H9 (cell line): ENCODE measurements at regions not wholly inside any gene's neighbourhood (a gene's known extent, or its start where the extent isn't known, plus 50 kb on each side); places are given as distances from the start of the nearest gene placed in this dataset.

ENCODE experiments used
- DNase-seq: peaks from one replicate; pipeline ENCODE4 v3.0.0-alpha.2; 2017
- H2AFZ ChIP-seq: one replicate; pipeline ENCODE4 v1.6.1; 2013; ENCODE audit warnings: mild to moderate bottlenecking, low read length, control low read depth, moderate library complexity
- H2AK5ac ChIP-seq: 2 replicates; pipeline ENCODE4 v1.6.1; 2013; ENCODE audit warnings: low read length, control low read depth, mixed read lengths; ENCODE audit not compliant: insufficient read length
- H2BK120ac ChIP-seq: one replicate; pipeline ENCODE4 v1.6.1; 2013; ENCODE audit warnings: low read depth, mild to moderate bottlenecking, low read length, control low read depth, inconsistent platforms; ENCODE audit not compliant: poor library complexity, severe bottlenecking
- H2BK12ac ChIP-seq: 2 replicates; pipeline ENCODE4 v1.6.1; 2013; ENCODE audit warnings: low read length, control low read depth, mixed read lengths, low read depth; ENCODE audit not compliant: insufficient read length
- H2BK15ac ChIP-seq: 2 replicates; pipeline ENCODE4 v1.6.1; 2013; ENCODE audit warnings: low read depth, low read length, control low read depth
- H2BK20ac ChIP-seq: one replicate; pipeline ENCODE4 v1.6.1; 2013; ENCODE audit warnings: low read depth, mild to moderate bottlenecking, low read length, control low read depth, inconsistent platforms; ENCODE audit not compliant: poor library complexity, severe bottlenecking
- H2BK5ac ChIP-seq: 2 replicates; pipeline ENCODE4 v1.6.1; 2013; ENCODE audit warnings: low read length, control low read depth, mixed read lengths; ENCODE audit not compliant: insufficient read length
- H3K14ac ChIP-seq: 2 replicates; pipeline ENCODE4 v1.6.1; 2013; ENCODE audit warnings: low read length, control low read depth; ENCODE audit not compliant: insufficient read depth
- H3K18ac ChIP-seq: 2 replicates; pipeline ENCODE4 v1.6.1; 2013; ENCODE audit warnings: low read depth, mild to moderate bottlenecking, mixed read lengths, low read length, control low read depth; ENCODE audit not compliant: insufficient read length
- H3K23ac ChIP-seq: 2 replicates; pipeline ENCODE4 v1.6.1; 2013; ENCODE audit warnings: low read length, control low read depth, mixed read lengths, low read depth; ENCODE audit not compliant: insufficient read length
- H3K23me2 ChIP-seq: 2 replicates; pipeline ENCODE4 v1.6.1; 2013; ENCODE audit warnings: low read depth, mild to moderate bottlenecking, mixed read lengths, low read length, control low read depth; ENCODE audit not compliant: insufficient read length, poor library complexity, severe bottlenecking
- H3K27ac ChIP-seq: 2 replicates; pipeline ENCODE4 v1.5.1; 2013; ENCODE audit warnings: low read length, control low read depth, mixed read lengths, low read depth; ENCODE audit not compliant: insufficient read length
- H3K27me3 ChIP-seq: 2 replicates; pipeline ENCODE4 v1.6.1; 2013; ENCODE audit warnings: low read length, control low read depth, inconsistent platforms; ENCODE audit not compliant: insufficient read depth
- H3K4ac ChIP-seq: 2 replicates; pipeline ENCODE4 v1.6.1; 2013; ENCODE audit warnings: low read depth, mild to moderate bottlenecking, control low read depth, inconsistent platforms, low read length, moderate library complexity
- H3K4me1 ChIP-seq: 2 replicates; pipeline ENCODE4 v1.6.1; 2013; ENCODE audit warnings: low read length, control low read depth, inconsistent platforms; ENCODE audit not compliant: insufficient read depth
- H3K4me2 ChIP-seq: 2 replicates; pipeline ENCODE4 v1.6.1; 2013; ENCODE audit warnings: low read length, control low read depth, mixed read lengths; ENCODE audit not compliant: insufficient read length, insufficient read depth
- H3K56ac ChIP-seq: 2 replicates; pipeline ENCODE4 v1.6.1; 2013; ENCODE audit warnings: low read depth, mild to moderate bottlenecking, mixed read lengths, low read length, control low read depth; ENCODE audit not compliant: insufficient read length
- H3K79me1 ChIP-seq: 2 replicates; pipeline ENCODE4 v1.6.1; 2013; ENCODE audit warnings: low read depth, mild to moderate bottlenecking, moderate library complexity, low read length, control low read depth, inconsistent platforms; ENCODE audit not compliant: insufficient read depth, poor library complexity, severe bottlenecking
- H3K79me2 ChIP-seq: 2 replicates; pipeline ENCODE4 v1.6.1; 2013; ENCODE audit warnings: low read length, control low read depth, inconsistent platforms; ENCODE audit not compliant: insufficient read depth
- H3K9ac ChIP-seq: 2 replicates; pipeline ENCODE4 v1.6.1; 2013; ENCODE audit warnings: low read length, control low read depth, mixed read lengths; ENCODE audit not compliant: insufficient read length; ENCODE audit errors: extremely low read depth
- H3K9me3 ChIP-seq: one replicate; pipeline ENCODE4 v1.6.1; 2013; ENCODE audit warnings: low read depth, low read length, inconsistent platforms; ENCODE audit not compliant: control insufficient read depth
- H3T11ph ChIP-seq: one replicate; pipeline ENCODE4 v1.6.1; 2013; ENCODE audit warnings: mild to moderate bottlenecking, low read length, control low read depth, inconsistent platforms
- H4K20me1 ChIP-seq: one replicate; pipeline ENCODE4 v1.6.1; 2013; ENCODE audit not compliant: control insufficient read depth, insufficient read length, insufficient read depth
- H4K5ac ChIP-seq: 2 replicates; pipeline ENCODE4 v1.6.1; 2013; ENCODE audit warnings: low read depth, mild to moderate bottlenecking, mixed read lengths, low read length, control low read depth; ENCODE audit not compliant: insufficient read length
- H4K8ac ChIP-seq: replicated peaks from 2 replicates; pipeline ENCODE4 v1.6.1; 2013; ENCODE audit warnings: low read length, control low read depth, mixed read lengths, low read depth; ENCODE audit not compliant: insufficient read length
- H4K91ac ChIP-seq: 2 replicates; pipeline ENCODE4 v1.6.1; 2013; ENCODE audit warnings: low read depth, mild to moderate bottlenecking, moderate library complexity, mixed read lengths, low read length, control low read depth; ENCODE audit not compliant: insufficient read length
- H3K27ac Mint-ChIP-seq, 3 experiments: 2 replicates in 2 of 3; 3 replicates in 1 of 3; pipeline ENCODE4 v1.8.0; 2020 to 2021; ENCODE audit warnings: mixed read lengths in 3 of 3, mild to moderate bottlenecking in 1 of 3, moderate library complexity in 1 of 3
- H3K27me3 Mint-ChIP-seq: 2 replicates; pipeline ENCODE4 v1.8.0; 2021; ENCODE audit warnings: low read depth, mild to moderate bottlenecking, moderate library complexity, mixed read lengths
- H3K36me3 Mint-ChIP-seq, 3 experiments: 2 replicates in 2 of 3; 3 replicates in 1 of 3; pipeline ENCODE4 v1.8.0; 2020 to 2021; ENCODE audit warnings: low read depth in 3 of 3, mixed read lengths in 3 of 3; ENCODE audit not compliant: insufficient read depth in 1 of 3
- H3K4me1 Mint-ChIP-seq, 2 experiments: 2 replicates each; pipeline ENCODE4 v1.8.0; 2020; ENCODE audit warnings: mixed read lengths in 2 of 2
- H3K4me3 Mint-ChIP-seq, 2 experiments: 2 replicates in 1 of 2; 3 replicates in 1 of 2; pipeline ENCODE4 v1.8.0; 2020 to 2021; ENCODE audit warnings: mild to moderate bottlenecking in 2 of 2, mixed read lengths in 2 of 2, moderate library complexity in 1 of 2
- H3K9me3 Mint-ChIP-seq, 2 experiments: 2 replicates in 1 of 2; 3 replicates in 1 of 2; pipeline ENCODE4 v1.8.0; 2020; ENCODE audit warnings: mild to moderate bottlenecking in 2 of 2, mixed read lengths in 2 of 2, moderate library complexity in 1 of 2
- CTCF ChIP-seq: fragments of 200-600 bp; sonication (generic); conservative IDR thresholded peaks from 3 replicates; pipeline ENCODE4 v1.8.0; 2021; ENCODE audit warnings: antibody characterized with exemption, mild to moderate bottlenecking
- WGBS: extraction: QIAGEN DNeasy Blood & Tissue Kit; methylation state at CpG from one replicate; pipeline ENCODE4 v1.1.7; 2013; ENCODE audit warnings: missing lambda C conversion rate, low lambda C conversion rate, mixed read lengths; ENCODE audit not compliant: insufficient read length; ENCODE audit errors: extremely low coverage; 5-methylcytosine and 5-hydroxymethylcytosine counted together

- no peak for TF ChIP-seq CTCF
Observed at GRCh38 chr3:167033866-167034265, 346.2 kb downstream of the ZBBX start.

More at GRCh38 chr3:167033866-167034265, 346.2 kb downstream of the ZBBX start:
- H4K20me1 ChIP-seq = no peaks in the 10 kb centered on the region
- Mint-ChIP-seq H3K4me1 (peaks cover 0 to 5% of the 10 kb centered on the region in 2 experiments; a peak in 2 of 4 replicates), H3K27ac (no peak overlapping the region), H3K9me3 (no peaks in the 10 kb centered on the region), H3K4me3 (no peak overlapping the region), H3K27me3 (no peaks in the 10 kb centered on the region), H3K36me3 (no peaks in the 10 kb centered on the region)
- DNase-seq = no peak
- no peak overlapping the region for H3K27ac ChIP-seq
- WGBS = no CpG with 5 or more reads among the region's 2 CpGs
- H3K9ac ChIP-seq = no peak overlapping the region
- H3K79me2 ChIP-seq = no peaks in the 10 kb centered on the region
- H2AFZ ChIP-seq = no peak overlapping the region
- H3K4me2 ChIP-seq = no peak overlapping the region
- no peak overlapping the region for H3T11ph ChIP-seq
- no peaks in the 10 kb centered on the region for H3K4me1 ChIP-seq
- H3K79me1 ChIP-seq = no peaks in the 10 kb centered on the region
- no peak overlapping the region for H3K18ac ChIP-seq
- no peak overlapping the region for H2BK20ac ChIP-seq
- no peaks in the 10 kb centered on the region for H3K9me3 ChIP-seq
- H2BK120ac ChIP-seq = no peak overlapping the region
- H2BK5ac ChIP-seq = no peak overlapping the region
- no peak overlapping the region for H4K5ac ChIP-seq
- H3K56ac ChIP-seq = no peak overlapping the region
- no peak overlapping the region for H4K8ac ChIP-seq
- no peaks in the 10 kb centered on the region for H3K27me3 ChIP-seq
- H4K91ac ChIP-seq = no peak overlapping the region
- H2BK15ac ChIP-seq = no peak overlapping the region
- no peak overlapping the region for H3K23ac ChIP-seq
- H3K14ac ChIP-seq = no peak overlapping the region
- H2BK12ac ChIP-seq = no peak overlapping the region
- no peak overlapping the region for H3K4ac ChIP-seq
- H2AK5ac ChIP-seq = no peak overlapping the region
- no peaks in the 10 kb centered on the region for H3K23me2 ChIP-seq
